Amniotic stem cell (primary cell): ENCODE measurements at regions not wholly inside any gene's neighbourhood (a gene's known extent, or its start where the extent isn't known, plus 50 kb on each side); places are given as distances from the start of the nearest gene placed in this dataset.
"Not testable (repeated sequence)": the region's sequence is repeated elsewhere in the genome, so short reads cannot be mapped to it uniquely, and the experiment has no call there.

Experiments used
- DNase-seq: peaks from one replicate; lab custom pipeline; 2025; lab: John Stamatoyannopoulos, UW

- no peak for DNase-seq
Measured at GRCh38 chr13:76289558-76289957, 596.6 kb downstream of the KCTD12 start.

- no peak for DNase-seq
Measured at GRCh38 chr13:76286178-76286577, 600.0 kb downstream of the KCTD12 start.

- DNase-seq, result no peak
Measured at GRCh38 chr13:76285463-76285862, 600.7 kb downstream of the KCTD12 start.

- not testable (repeated sequence) for DNase-seq
Measured at GRCh38 chr13:76279766-76280165, 606.4 kb downstream of the KCTD12 start.

GRCh38 chr13:76271728-76272232, 614.4 kb downstream of the KCTD12 start:
- peak; percentile 3 for DNase-seq

- not testable (repeated sequence) for DNase-seq
Measured at GRCh38 chr13:76268307-76268706, 617.9 kb downstream of the KCTD12 start.

GRCh38 chr13:76267216-76267615, 619.0 kb downstream of the KCTD12 start:
- no peak for DNase-seq

GRCh38 chr13:76266561-76266960, 619.6 kb downstream of the KCTD12 start:
- DNase-seq, result peak; percentile 22

- DNase-seq, result no peak
Measured at GRCh38 chr13:76250211-76250610, 614.1 kb downstream of the LMO7 start.

- DNase-seq, result no peak
Measured at GRCh38 chr13:76245920-76246319, 609.8 kb downstream of the LMO7 start.

- no peak for DNase-seq
Measured at GRCh38 chr13:76245211-76245610, 609.1 kb downstream of the LMO7 start.

- not testable (repeated sequence) for DNase-seq
Measured at GRCh38 chr13:76243120-76243519, 607.0 kb downstream of the LMO7 start.

GRCh38 chr13:76239031-76239680, 603.0 kb downstream of the LMO7 start:
- DNase-seq, result no peak

- DNase-seq, result no peak
Measured at GRCh38 chr13:76231522-76232167, 595.5 kb downstream of the LMO7 start.

- no peak for DNase-seq
Measured at GRCh38 chr13:76229281-76229680, 593.2 kb downstream of the LMO7 start.

- no peak for DNase-seq
Measured at GRCh38 chr13:76226941-76227340, 590.8 kb downstream of the LMO7 start.

GRCh38 chr13:76225815-76226489, 589.8 kb downstream of the LMO7 start:
- no peak for DNase-seq

- no peak for DNase-seq
Measured at GRCh38 chr13:76223999-76224398, 587.9 kb downstream of the LMO7 start.

GRCh38 chr13:76223565-76223964, 587.4 kb downstream of the LMO7 start:
- DNase-seq, result no peak

GRCh38 chr13:76222511-76222910, 586.4 kb downstream of the LMO7 start:
- no peak for DNase-seq

- DNase-seq, result no peak
Measured at GRCh38 chr13:76216729-76217128, 580.6 kb downstream of the LMO7 start.

- no peak for DNase-seq
Measured at GRCh38 chr13:76214001-76214400, 577.9 kb downstream of the LMO7 start.

GRCh38 chr13:76213423-76213904, 577.3 kb downstream of the LMO7 start:
- no peak for DNase-seq
